GM12878 (cell line): ENCODE measurements at regions not wholly inside any gene's neighbourhood (a gene's known extent, or its start where the extent isn't known, plus 50 kb on each side); places are given as distances from the start of the nearest gene placed in this dataset.

ENCODE experiments used
- ATAC-seq: fragments of 200-7000 bp; cut with Tn5 transposase; 3 replicates; pipeline ENCODE4 v1.9.1; 2020; ENCODE audit warnings: mild to moderate bottlenecking, moderate library complexity
- BruUV-seq: library from RNA; stranded (reverse); fragments of 400-500 nt; replicated peaks from 2 replicates; lab custom pipeline; 2021; lab: Mats Ljungman, UMichigan
- CTCF ChIA-PET: fragments of 300-600 bp; sonication (Branson Sonifier 250); formaldehyde crosslinking; extraction: SDS; loops from one replicate; lab custom pipeline; 2021; ENCODE audit warnings: inconsistent platforms; lab: Yijun Ruan, JAX
- POLR2A ChIA-PET: fragments of 350-600 bp; formaldehyde crosslinking; extraction: SDS; loops from one replicate; lab custom pipeline; 2021; ENCODE audit warnings: inconsistent platforms; lab: Charles Lee
- RAD21 ChIA-PET: fragments of 300-600 bp; sonication (Branson Sonifier 250); formaldehyde crosslinking; loops from one replicate; lab custom pipeline; 2023; ENCODE audit warnings: antibody characterized with exemption; ENCODE audit not compliant: unreplicated experiment; lab: Charles Lee
- SMC1A ChIA-PET: fragments of 300-600 bp; sonication (Branson Sonifier 250); formaldehyde crosslinking; loops from one replicate; lab custom pipeline; 2023; ENCODE audit not compliant: unreplicated experiment, uncharacterized antibody; lab: Charles Lee
- DNase-seq: peaks from one replicate; pipeline ENCODE4 v3.0.0-alpha.2; 2011; ENCODE audit warnings: low read depth, low spot score
- FAIRE-seq: peaks from 3 replicates; lab custom pipeline; 2011; peaks lifted over from hg19 to GRCh38; lab: Jason Lieb, UNC
- H2AFZ ChIP-seq: 2 replicates; pipeline ENCODE4 v1.6.0; 2011; ENCODE audit warnings: low read depth, low read length, control low read depth; ENCODE audit not compliant: control insufficient read depth
- H3K27ac ChIP-seq: 2 replicates; pipeline ENCODE4 v1.5.1; 2011; ENCODE audit warnings: control low read depth; ENCODE audit not compliant: control insufficient read depth, insufficient read depth
- H3K27me3 ChIP-seq, 2 experiments: replicated peaks in 1 of 2; 2 replicates each; pipeline versions ENCODE4 v1.6.0 to v1.6.1; 2011; ENCODE audit warnings: low read length in 1 of 2; ENCODE audit not compliant: control insufficient read depth in 2 of 2, insufficient read depth in 2 of 2
- H3K36me3 ChIP-seq, 2 experiments: 2 replicates each; pipeline ENCODE4 v1.5.1; 2011; ENCODE audit warnings: low read length in 1 of 2; ENCODE audit not compliant: control insufficient read depth in 2 of 2, insufficient read depth in 2 of 2
- H3K4me1 ChIP-seq: 2 replicates; pipeline ENCODE4 v1.6.1; 2011; ENCODE audit warnings: mild to moderate bottlenecking, low read length, moderate library complexity, mixed read lengths; ENCODE audit not compliant: control insufficient read depth, insufficient read depth
- H3K4me2 ChIP-seq: 2 replicates; pipeline ENCODE4 v1.6.0; 2011; ENCODE audit warnings: control low read depth; ENCODE audit not compliant: control insufficient read depth, insufficient read depth
- H3K4me3 ChIP-seq: fragments of 200-600 bp; sonication (generic); 2 replicates; pipeline ENCODE4 v1.5.1; 2016
- H3K79me2 ChIP-seq: 2 replicates; pipeline ENCODE4 v1.6.0; 2011; ENCODE audit warnings: low read length; ENCODE audit not compliant: control insufficient read depth, insufficient read depth
- H3K9ac ChIP-seq: 2 replicates; pipeline ENCODE4 v1.8.0; 2011; ENCODE audit warnings: low read length, control low read depth, mixed read lengths; ENCODE audit not compliant: control insufficient read depth, insufficient read depth
- H3K9me3 ChIP-seq: replicated peaks from 3 replicates; pipeline ENCODE4 v1.5.1; 2011; ENCODE audit warnings: mild to moderate bottlenecking, low read length; ENCODE audit not compliant: control insufficient read depth, insufficient read depth
- H4K20me1 ChIP-seq: 2 replicates; pipeline ENCODE4 v1.6.0; 2011; ENCODE audit not compliant: control insufficient read depth, insufficient read depth
- NR2F1 ChIP-seq: fragments of 450-650 bp; conservative IDR thresholded peaks from 2 replicates; pipeline ENCODE4 v1.6.1; 2017; ENCODE audit warnings: mild to moderate bottlenecking
- POLR2AphosphoS5 ChIP-seq: IDR thresholded peaks from 2 replicates; pipeline ENCODE4 v1.6.1; 2011; ENCODE audit warnings: mild to moderate bottlenecking, low read length, inconsistent platforms
- RFX5 ChIP-seq: IDR thresholded peaks from 2 replicates; pipeline ENCODE4 v1.6.1; 2011; ENCODE audit warnings: low read depth, low read length, improper control_type of control experiment
- SREBF1 ChIP-seq: IDR thresholded peaks from 2 replicates; pipeline ENCODE4 v1.6.1; 2012; ENCODE audit warnings: mild to moderate bottlenecking, low read length
- TARDBP ChIP-seq: IDR thresholded peaks from 2 replicates; pipeline ENCODE4 v1.6.1; 2016; ENCODE audit warnings: borderline replicate concordance
- ZNF24 ChIP-seq: fragments of 450-650 bp; IDR thresholded peaks from 2 replicates; pipeline ENCODE4 v1.6.1; 2017; ENCODE audit warnings: antibody characterized with exemption, mild to moderate bottlenecking
- ZNF622 ChIP-seq: fragments of 450-650 bp; IDR thresholded peaks from 2 replicates; pipeline ENCODE4 v1.6.1; 2017; ENCODE audit warnings: mild to moderate bottlenecking, inconsistent platforms
- WGBS: methylation state at CpG from one replicate; pipeline ENCODE4 v1.1.6; 2016; ENCODE audit warnings: low lambda C conversion rate; ENCODE audit not compliant: insufficient replicate concordance, insufficient coverage; ENCODE audit errors: missing lambda C conversion rate; 5-methylcytosine and 5-hydroxymethylcytosine counted together
- in situ Hi-C: fragments of 300-500 bp; cut with MboI; formaldehyde crosslinking; loops from 9 replicates; pipeline ENCODE4 v1.14.3; 2018; ENCODE audit warnings: mixed read lengths
- intact Hi-C: fragments of 100-400 bp; cut with micrococcal nuclease; formaldehyde crosslinking; loops from one replicate; pipeline ENCODE4 v1.14.2; 2022; ENCODE audit not compliant: unreplicated experiment
- TF ChIP-seq, protein P1 (sequence below): fragments of 450-650 bp; formaldehyde crosslinking; IDR thresholded peaks from 2 replicates; pipeline ENCODE4 v1.4.0; 2020; ENCODE audit warnings: mild to moderate bottlenecking, moderate library complexity
- TF ChIP-seq, protein P2 (sequence below): IDR thresholded peaks from 2 replicates; pipeline ENCODE4 v1.6.1; 2011; ENCODE audit warnings: low read depth, mild to moderate bottlenecking, low read length, moderate library complexity, borderline replicate concordance; ENCODE audit errors: extremely low read depth
- TF ChIP-seq, protein P3 (sequence below): IDR thresholded peaks from 2 replicates; pipeline ENCODE4 v1.6.1; 2012; ENCODE audit warnings: mild to moderate bottlenecking, low read depth, low read length
- TF ChIP-seq, protein P4 (sequence below): fragments of 450-650 bp; IDR thresholded peaks from 2 replicates; pipeline ENCODE4 v1.6.1; 2016; ENCODE audit warnings: mild to moderate bottlenecking
- TF ChIP-seq, protein P5 (sequence below): fragments of 450-650 bp; IDR thresholded peaks from 2 replicates; pipeline ENCODE4 v1.6.1; 2017; ENCODE audit warnings: mild to moderate bottlenecking, low read depth, inconsistent platforms; ENCODE audit not compliant: poor library complexity, severe bottlenecking

DNA sequence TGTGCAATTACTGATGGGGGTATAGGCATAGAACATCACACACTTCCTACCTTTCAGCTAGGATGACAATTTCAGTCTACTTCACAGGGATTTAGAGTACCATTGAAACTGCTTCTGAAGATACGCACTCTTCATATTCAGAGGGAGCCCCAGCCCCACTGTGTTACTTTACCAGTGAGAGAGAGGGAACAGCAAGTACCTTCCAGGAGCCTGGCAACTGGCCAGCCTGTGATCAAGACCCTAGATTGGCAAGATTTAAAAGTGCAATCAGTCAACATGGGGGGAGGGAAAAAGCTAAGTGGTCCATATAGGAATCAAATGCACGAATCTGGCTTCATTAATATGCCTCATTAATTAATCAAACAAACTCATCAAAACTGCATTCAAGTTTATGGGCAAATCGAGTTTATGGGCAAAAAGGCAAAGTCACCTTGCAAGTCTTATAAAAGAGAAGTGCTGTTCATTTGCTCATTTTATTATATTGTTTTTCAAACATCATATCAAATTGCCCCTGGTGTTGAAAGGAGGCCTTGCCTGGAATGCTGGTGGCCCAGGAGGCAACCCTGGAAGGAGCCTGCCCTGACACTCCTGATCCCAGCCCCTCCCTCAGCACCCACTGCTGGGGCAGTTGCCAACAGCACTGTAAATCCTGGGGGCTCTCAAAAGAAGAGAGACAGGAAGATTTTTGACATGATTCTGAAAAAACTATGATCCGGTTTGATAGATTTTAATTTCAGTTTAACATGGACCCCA, 184.9 kb upstream of the DPT start:
- intact Hi-C loops: no loop called here
- Histone ChIP-seq H3K4me1 (no peaks in the 10 kb centered on the region), H3K27me3 (no peaks in the 10 kb centered on the region; a peak in 1 of 4 replicates), H3K9ac (no peak overlapping the region), H3K4me3 (no peak overlapping the region), H2AFZ (no peak overlapping the region), H3K9me3 (no peaks in the 10 kb centered on the region), H3K4me2 (no peak overlapping the region), H3K27ac (no peak overlapping the region), H4K20me1 (no peaks in the 10 kb centered on the region), H3K36me3 (no peaks in the 10 kb centered on the region), H3K79me2 (no peaks in the 10 kb centered on the region)
- SMC1A ChIA-PET: interaction anchor here (0.7 to 1.5 kb wide), 2 partner anchors 26 to 440 kb away, joined by 3 read pairs; no protein-coding TSS in a partner anchor
- 29% methylated on average over 4 of the region's 4 CpGs for WGBS
- FAIRE-seq (no peak), DNase-seq (no peak), ATAC-seq (no peak)
- BruUV-seq: no TSS peak
- CTCF ChIA-PET: interaction anchor here (0.7 kb wide), 1 partner anchor 18 kb away, joined by 3 read pairs; no protein-coding TSS in a partner anchor
- RAD21 ChIA-PET: no interaction called here
- in situ Hi-C loops: no loop called here
- POLR2A ChIA-PET: no interaction called here
- TF ChIP-seq, protein P1, sequence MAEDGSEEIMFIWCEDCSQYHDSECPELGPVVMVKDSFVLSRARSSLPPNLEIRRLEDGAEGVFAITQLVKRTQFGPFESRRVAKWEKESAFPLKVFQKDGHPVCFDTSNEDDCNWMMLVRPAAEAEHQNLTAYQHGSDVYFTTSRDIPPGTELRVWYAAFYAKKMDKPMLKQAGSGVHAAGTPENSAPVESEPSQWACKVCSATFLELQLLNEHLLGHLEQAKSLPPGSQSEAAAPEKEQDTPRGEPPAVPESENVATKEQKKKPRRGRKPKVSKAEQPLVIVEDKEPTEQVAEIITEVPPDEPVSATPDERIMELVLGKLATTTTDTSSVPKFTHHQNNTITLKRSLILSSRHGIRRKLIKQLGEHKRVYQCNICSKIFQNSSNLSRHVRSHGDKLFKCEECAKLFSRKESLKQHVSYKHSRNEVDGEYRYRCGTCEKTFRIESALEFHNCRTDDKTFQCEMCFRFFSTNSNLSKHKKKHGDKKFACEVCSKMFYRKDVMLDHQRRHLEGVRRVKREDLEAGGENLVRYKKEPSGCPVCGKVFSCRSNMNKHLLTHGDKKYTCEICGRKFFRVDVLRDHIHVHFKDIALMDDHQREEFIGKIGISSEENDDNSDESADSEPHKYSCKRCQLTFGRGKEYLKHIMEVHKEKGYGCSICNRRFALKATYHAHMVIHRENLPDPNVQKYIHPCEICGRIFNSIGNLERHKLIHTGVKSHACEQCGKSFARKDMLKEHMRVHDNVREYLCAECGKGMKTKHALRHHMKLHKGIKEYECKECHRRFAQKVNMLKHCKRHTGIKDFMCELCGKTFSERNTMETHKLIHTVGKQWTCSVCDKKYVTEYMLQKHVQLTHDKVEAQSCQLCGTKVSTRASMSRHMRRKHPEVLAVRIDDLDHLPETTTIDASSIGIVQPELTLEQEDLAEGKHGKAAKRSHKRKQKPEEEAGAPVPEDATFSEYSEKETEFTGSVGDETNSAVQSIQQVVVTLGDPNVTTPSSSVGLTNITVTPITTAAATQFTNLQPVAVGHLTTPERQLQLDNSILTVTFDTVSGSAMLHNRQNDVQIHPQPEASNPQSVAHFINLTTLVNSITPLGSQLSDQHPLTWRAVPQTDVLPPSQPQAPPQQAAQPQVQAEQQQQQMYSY (CRISPR knock-in tag): no peak
- TF ChIP-seq, protein P2, sequence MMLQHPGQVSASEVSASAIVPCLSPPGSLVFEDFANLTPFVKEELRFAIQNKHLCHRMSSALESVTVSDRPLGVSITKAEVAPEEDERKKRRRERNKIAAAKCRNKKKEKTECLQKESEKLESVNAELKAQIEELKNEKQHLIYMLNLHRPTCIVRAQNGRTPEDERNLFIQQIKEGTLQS: no peak
- TF ChIP-seq ZNF24 (no peak), NR2F1 (no peak), ZNF622 (no peak), POLR2AphosphoS5 (no peak), SREBF1 (no peak), RFX5 (no peak), TARDBP (no peak)
- TF ChIP-seq, protein P3, sequence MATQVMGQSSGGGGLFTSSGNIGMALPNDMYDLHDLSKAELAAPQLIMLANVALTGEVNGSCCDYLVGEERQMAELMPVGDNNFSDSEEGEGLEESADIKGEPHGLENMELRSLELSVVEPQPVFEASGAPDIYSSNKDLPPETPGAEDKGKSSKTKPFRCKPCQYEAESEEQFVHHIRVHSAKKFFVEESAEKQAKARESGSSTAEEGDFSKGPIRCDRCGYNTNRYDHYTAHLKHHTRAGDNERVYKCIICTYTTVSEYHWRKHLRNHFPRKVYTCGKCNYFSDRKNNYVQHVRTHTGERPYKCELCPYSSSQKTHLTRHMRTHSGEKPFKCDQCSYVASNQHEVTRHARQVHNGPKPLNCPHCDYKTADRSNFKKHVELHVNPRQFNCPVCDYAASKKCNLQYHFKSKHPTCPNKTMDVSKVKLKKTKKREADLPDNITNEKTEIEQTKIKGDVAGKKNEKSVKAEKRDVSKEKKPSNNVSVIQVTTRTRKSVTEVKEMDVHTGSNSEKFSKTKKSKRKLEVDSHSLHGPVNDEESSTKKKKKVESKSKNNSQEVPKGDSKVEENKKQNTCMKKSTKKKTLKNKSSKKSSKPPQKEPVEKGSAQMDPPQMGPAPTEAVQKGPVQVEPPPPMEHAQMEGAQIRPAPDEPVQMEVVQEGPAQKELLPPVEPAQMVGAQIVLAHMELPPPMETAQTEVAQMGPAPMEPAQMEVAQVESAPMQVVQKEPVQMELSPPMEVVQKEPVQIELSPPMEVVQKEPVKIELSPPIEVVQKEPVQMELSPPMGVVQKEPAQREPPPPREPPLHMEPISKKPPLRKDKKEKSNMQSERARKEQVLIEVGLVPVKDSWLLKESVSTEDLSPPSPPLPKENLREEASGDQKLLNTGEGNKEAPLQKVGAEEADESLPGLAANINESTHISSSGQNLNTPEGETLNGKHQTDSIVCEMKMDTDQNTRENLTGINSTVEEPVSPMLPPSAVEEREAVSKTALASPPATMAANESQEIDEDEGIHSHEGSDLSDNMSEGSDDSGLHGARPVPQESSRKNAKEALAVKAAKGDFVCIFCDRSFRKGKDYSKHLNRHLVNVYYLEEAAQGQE: no peak
- TF ChIP-seq, protein P4, sequence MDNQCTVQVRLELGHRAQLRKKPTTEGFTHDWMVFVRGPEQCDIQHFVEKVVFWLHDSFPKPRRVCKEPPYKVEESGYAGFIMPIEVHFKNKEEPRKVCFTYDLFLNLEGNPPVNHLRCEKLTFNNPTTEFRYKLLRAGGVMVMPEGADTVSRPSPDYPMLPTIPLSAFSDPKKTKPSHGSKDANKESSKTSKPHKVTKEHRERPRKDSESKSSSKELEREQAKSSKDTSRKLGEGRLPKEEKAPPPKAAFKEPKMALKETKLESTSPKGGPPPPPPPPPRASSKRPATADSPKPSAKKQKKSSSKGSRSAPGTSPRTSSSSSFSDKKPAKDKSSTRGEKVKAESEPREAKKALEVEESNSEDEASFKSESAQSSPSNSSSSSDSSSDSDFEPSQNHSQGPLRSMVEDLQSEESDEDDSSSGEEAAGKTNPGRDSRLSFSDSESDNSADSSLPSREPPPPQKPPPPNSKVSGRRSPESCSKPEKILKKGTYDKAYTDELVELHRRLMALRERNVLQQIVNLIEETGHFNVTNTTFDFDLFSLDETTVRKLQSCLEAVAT: no peak
- TF ChIP-seq, protein P5, sequence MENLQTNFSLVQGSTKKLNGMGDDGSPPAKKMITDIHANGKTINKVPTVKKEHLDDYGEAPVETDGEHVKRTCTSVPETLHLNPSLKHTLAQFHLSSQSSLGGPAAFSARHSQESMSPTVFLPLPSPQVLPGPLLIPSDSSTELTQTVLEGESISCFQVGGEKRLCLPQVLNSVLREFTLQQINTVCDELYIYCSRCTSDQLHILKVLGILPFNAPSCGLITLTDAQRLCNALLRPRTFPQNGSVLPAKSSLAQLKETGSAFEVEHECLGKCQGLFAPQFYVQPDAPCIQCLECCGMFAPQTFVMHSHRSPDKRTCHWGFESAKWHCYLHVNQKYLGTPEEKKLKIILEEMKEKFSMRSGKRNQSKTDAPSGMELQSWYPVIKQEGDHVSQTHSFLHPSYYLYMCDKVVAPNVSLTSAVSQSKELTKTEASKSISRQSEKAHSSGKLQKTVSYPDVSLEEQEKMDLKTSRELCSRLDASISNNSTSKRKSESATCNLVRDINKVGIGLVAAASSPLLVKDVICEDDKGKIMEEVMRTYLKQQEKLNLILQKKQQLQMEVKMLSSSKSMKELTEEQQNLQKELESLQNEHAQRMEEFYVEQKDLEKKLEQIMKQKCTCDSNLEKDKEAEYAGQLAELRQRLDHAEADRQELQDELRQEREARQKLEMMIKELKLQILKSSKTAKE: no peak
